ENCODE measurements at regions not wholly inside any gene's neighbourhood (a gene's known extent, or its start where the extent isn't known, plus 50 kb on each side); places are given as distances from the start of the nearest gene placed in this dataset.

GRCh38 chr21:32957545-32957944 lies 68.2 kb upstream of the OLIG2 start:
- H3K4me3 Mint-ChIP-seq: no peak overlapping the region
- ChIA-PET POLR2A (no interaction called here), CTCF (interaction anchor here (0.9 kb wide), 1 partner anchor 17 kb away, joined by 4 read pairs; no protein-coding TSS in a partner anchor)
- TF ChIP-seq CTCF (IDR thresholded peaks at IDR 0.05): no peak
- no peaks in the 10 kb centered on the region for H3K4me1 Mint-ChIP-seq (ENCODE audit: low read depth)
- DNase-seq (no peak), ATAC-seq (no peak)
- intact Hi-C loops (cut with micrococcal nuclease): no loop called here
- peaks cover 35% of the 10 kb centered on the region for H3K27me3 Mint-ChIP-seq
- H3K27ac Mint-ChIP-seq: no peak overlapping the region
- no peaks in the 10 kb centered on the region for H3K36me3 Mint-ChIP-seq (ENCODE audit: low read depth)
- no peaks in the 10 kb centered on the region for H3K9me3 Mint-ChIP-seq

GRCh38 chr21:32958288-32959002 lies 67.3 kb upstream of the OLIG2 start:
- H3K27me3 Mint-ChIP-seq: peaks cover 32% of the 10 kb centered on the region
- no peaks in the 10 kb centered on the region for H3K4me1 Mint-ChIP-seq (ENCODE audit: low read depth)
- no peaks in the 10 kb centered on the region for H3K36me3 Mint-ChIP-seq (ENCODE audit: low read depth)
- ChIA-PET CTCF (interaction anchor here (0.9 kb wide), 1 partner anchor 18 kb away, joined by 4 read pairs; no protein-coding TSS in a partner anchor), POLR2A (no interaction called here)
- intact Hi-C loops (cut with micrococcal nuclease): no loop called here
- ATAC-seq (peak; percentile 20), DNase-seq (no peak)
- H3K4me3 Mint-ChIP-seq: no peak overlapping the region
- no peak overlapping the region for H3K27ac Mint-ChIP-seq
- no peaks in the 10 kb centered on the region for H3K9me3 Mint-ChIP-seq
- no peak for TF ChIP-seq CTCF (IDR thresholded peaks at IDR 0.05)

- H3K36me3 Mint-ChIP-seq (ENCODE audit: low read depth): no peaks in the 10 kb centered on the region
- no peak for TF ChIP-seq CTCF (IDR thresholded peaks at IDR 0.05)
- no peaks in the 10 kb centered on the region for H3K9me3 Mint-ChIP-seq
- DNase-seq (no peak), ATAC-seq (no peak)
- H3K4me3 Mint-ChIP-seq: no peak overlapping the region
- ChIA-PET POLR2A (no interaction called here), CTCF (interaction anchor here (1.0 to 1.5 kb wide), 2 partner anchors 17 to 22 kb away, joined by 5 read pairs; no protein-coding TSS in a partner anchor)
- peaks cover 20% of the 10 kb centered on the region for H3K27me3 Mint-ChIP-seq
- peaks cover 3% of the 10 kb centered on the region for H3K4me1 Mint-ChIP-seq (ENCODE audit: low read depth)
- H3K27ac Mint-ChIP-seq: no peak overlapping the region
- intact Hi-C loops (cut with micrococcal nuclease): no loop called here
Measured at GRCh38 chr21:32962268-32962667, 63.5 kb upstream of the OLIG2 start.

- no peak overlapping the region for H3K27ac Mint-ChIP-seq
- intact Hi-C loops (cut with micrococcal nuclease): no loop called here
Measured at GRCh38 chr21:32965129-32965680, 60.5 kb upstream of the OLIG2 start.

More at GRCh38 chr21:32965129-32965680, 60.5 kb upstream of the OLIG2 start:
- peaks cover 3% of the 10 kb centered on the region for H3K4me1 Mint-ChIP-seq (ENCODE audit: low read depth)
- TF ChIP-seq CTCF (IDR thresholded peaks at IDR 0.05): no peak
- no peak for ATAC-seq
- H3K9me3 Mint-ChIP-seq: no peaks in the 10 kb centered on the region
- H3K27me3 Mint-ChIP-seq: peaks cover 12% of the 10 kb centered on the region
- DNase-seq: no peak
- ChIA-PET POLR2A (no interaction called here), CTCF (interaction anchor here (0.9 to 1.4 kb wide), 2 partner anchors 136 to 162 kb away, joined by 3 read pairs; no protein-coding TSS in a partner anchor)
- H3K4me3 Mint-ChIP-seq: no peak overlapping the region
- no peaks in the 10 kb centered on the region for H3K36me3 Mint-ChIP-seq (ENCODE audit: low read depth)
